ENCODE measurements at regions not wholly inside any gene's neighbourhood (a gene's known extent, or its start where the extent isn't known, plus 50 kb on each side); places are given as distances from the start of the nearest gene placed in this dataset.

DNA sequence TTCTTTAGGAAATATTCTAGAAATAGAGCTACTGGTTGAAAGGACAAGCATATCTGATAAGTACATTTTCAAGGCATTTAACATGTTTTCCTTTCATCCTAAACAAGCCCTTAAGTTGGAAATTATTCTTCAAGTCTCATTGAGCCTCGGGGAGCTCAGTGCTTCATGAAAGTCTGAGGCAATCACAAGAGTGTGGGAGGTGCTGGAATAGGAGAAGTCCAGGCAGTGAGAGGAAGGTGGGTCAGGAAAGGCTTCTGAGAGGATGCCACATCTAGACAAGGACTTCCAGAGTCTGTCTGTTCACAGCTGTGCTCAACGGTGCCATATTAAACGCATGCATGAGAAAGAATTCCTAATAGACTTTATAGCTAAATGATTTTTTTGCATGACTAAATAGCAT lies 69.8 kb downstream of the CD83 start:
- intact Hi-C loops (cut with micrococcal nuclease; ENCODE audit: unreplicated experiment): no loop called here
- CTCF ChIA-PET: interaction anchor here (0.6 kb wide), 1 partner anchor 25 kb away, joined by 3 read pairs; no protein-coding TSS in a partner anchor
- peaks cover 2% of the 10 kb centered on the region for H3K27me3 Mint-ChIP-seq (ENCODE audit: unreplicated experiment)
- TF ChIP-seq, protein P1, sequence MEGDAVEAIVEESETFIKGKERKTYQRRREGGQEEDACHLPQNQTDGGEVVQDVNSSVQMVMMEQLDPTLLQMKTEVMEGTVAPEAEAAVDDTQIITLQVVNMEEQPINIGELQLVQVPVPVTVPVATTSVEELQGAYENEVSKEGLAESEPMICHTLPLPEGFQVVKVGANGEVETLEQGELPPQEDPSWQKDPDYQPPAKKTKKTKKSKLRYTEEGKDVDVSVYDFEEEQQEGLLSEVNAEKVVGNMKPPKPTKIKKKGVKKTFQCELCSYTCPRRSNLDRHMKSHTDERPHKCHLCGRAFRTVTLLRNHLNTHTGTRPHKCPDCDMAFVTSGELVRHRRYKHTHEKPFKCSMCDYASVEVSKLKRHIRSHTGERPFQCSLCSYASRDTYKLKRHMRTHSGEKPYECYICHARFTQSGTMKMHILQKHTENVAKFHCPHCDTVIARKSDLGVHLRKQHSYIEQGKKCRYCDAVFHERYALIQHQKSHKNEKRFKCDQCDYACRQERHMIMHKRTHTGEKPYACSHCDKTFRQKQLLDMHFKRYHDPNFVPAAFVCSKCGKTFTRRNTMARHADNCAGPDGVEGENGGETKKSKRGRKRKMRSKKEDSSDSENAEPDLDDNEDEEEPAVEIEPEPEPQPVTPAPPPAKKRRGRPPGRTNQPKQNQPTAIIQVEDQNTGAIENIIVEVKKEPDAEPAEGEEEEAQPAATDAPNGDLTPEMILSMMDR (IDR thresholded peaks at IDR 0.05; ENCODE audit: unreplicated experiment): no peak
- H3K4me1 Mint-ChIP-seq (ENCODE audit: low read depth, unreplicated experiment): no peaks in the 10 kb centered on the region
- no peaks in the 10 kb centered on the region for H3K9me3 Mint-ChIP-seq (ENCODE audit: low read depth, unreplicated experiment)
- no peaks in the 10 kb centered on the region for H3K36me3 Mint-ChIP-seq (ENCODE audit: insufficient read depth, unreplicated experiment)
- no peak overlapping the region for H3K4me3 Mint-ChIP-seq (ENCODE audit: low read depth, unreplicated experiment)
- H3K27ac Mint-ChIP-seq (ENCODE audit: unreplicated experiment): no peak overlapping the region
- no peak for DNase-seq
- BruUV-seq (replicated peaks): no TSS peak

DNA sequence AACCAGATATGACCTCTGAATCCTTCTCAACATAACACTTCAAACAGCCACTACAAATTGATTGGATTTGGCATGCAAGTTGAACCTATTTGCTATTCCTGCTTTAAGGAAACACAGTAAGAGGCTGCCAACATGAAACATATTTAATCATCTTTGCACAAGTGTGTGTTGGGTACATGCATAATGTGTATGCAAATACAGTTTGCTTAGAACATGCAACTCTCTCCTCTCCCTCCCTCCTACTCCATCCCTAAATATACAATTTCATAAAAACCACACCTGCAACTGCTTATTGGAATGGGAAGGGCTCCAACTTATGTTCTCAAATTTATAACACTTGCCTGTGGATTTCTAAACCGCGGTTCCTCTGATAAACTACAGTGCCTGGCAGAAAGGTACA lies 71.5 kb downstream of the CD83 start:
- Mint-ChIP-seq H3K9me3 (ENCODE audit: low read depth, unreplicated experiment) (no peaks in the 10 kb centered on the region), H3K27ac (ENCODE audit: unreplicated experiment) (no peak overlapping the region), H3K4me1 (ENCODE audit: low read depth, unreplicated experiment) (no peaks in the 10 kb centered on the region), H3K36me3 (ENCODE audit: insufficient read depth, unreplicated experiment) (no peaks in the 10 kb centered on the region), H3K27me3 (ENCODE audit: unreplicated experiment) (peaks cover 17% of the 10 kb centered on the region), H3K4me3 (ENCODE audit: low read depth, unreplicated experiment) (no peak overlapping the region)
- no peak for DNase-seq
- BruUV-seq (replicated peaks): no TSS peak
- CTCF ChIA-PET: no interaction called here
- TF ChIP-seq, protein P1 (IDR thresholded peaks at IDR 0.05; ENCODE audit: unreplicated experiment): no peak
- intact Hi-C loops (cut with micrococcal nuclease; ENCODE audit: unreplicated experiment): no loop called here

DNA sequence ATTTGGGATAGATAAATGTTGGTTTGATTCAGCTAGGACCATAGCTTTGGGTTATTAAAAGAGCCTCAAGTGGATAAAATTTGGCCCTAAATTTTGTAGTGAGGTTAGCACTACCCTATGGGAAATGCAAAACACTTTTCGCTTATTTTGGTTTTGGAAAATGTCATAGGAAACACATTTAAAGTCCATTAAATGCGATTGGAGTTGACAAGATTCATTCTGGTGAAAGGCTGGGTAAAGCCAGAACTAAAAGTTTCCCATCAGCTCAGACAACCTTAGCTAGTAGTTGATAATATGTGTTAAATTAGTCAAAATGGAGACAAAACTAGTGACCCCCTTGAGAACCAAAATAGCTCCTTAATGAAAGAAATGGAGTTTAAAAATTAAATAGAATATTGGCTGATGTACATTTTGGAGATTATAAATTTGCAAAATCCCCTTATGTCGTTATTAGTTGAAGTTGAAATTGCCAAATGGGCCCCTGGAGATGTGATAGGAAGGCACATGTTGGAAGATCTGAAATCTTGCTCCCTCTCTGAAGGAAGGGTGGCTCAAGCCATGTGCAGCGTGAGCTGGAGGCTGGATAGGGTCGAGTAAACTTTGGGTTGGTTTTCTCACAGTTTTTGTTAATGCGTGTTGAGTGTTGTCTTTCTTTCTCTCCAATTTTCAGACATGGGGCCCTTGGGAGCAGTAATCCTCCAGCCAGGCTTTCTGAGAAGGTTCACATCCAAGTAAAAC lies 72.8 kb downstream of the CD83 start:
- no peaks in the 10 kb centered on the region for H3K36me3 Mint-ChIP-seq (ENCODE audit: insufficient read depth, unreplicated experiment)
- H3K9me3 Mint-ChIP-seq (ENCODE audit: low read depth, unreplicated experiment): no peaks in the 10 kb centered on the region
- DNase-seq: no peak
- H3K4me1 Mint-ChIP-seq (ENCODE audit: low read depth, unreplicated experiment): no peaks in the 10 kb centered on the region
- BruUV-seq (replicated peaks): no TSS peak
- peaks cover 17% of the 10 kb centered on the region for H3K27me3 Mint-ChIP-seq (ENCODE audit: unreplicated experiment)
- no peak overlapping the region for H3K4me3 Mint-ChIP-seq (ENCODE audit: low read depth, unreplicated experiment)
- intact Hi-C loops (cut with micrococcal nuclease; ENCODE audit: unreplicated experiment): no loop called here
- CTCF ChIA-PET: interaction anchor here (0.6 kb wide), 1 partner anchor 1589 kb away, joined by 3 read pairs; no protein-coding TSS in a partner anchor
- TF ChIP-seq, protein P1 (IDR thresholded peaks at IDR 0.05; ENCODE audit: unreplicated experiment): no peak
- no peak overlapping the region for H3K27ac Mint-ChIP-seq (ENCODE audit: unreplicated experiment)

DNA sequence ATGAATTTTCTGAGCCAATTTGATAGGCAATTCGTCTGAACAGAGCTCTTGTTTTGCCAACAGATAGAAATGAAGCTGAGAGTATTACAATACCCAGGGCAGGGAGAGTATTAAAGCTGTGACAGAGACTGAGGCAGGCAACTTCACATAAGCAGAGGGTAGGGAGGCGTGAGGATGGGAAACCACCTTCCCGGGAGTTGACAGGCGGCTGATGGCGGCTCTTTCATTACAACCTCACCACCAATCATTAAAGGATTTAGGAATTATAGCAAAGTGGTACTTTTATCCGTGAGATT lies 73.3 kb downstream of the CD83 start:
- BruUV-seq (replicated peaks): no TSS peak
- H3K9me3 Mint-ChIP-seq (ENCODE audit: low read depth, unreplicated experiment): no peaks in the 10 kb centered on the region
- no peaks in the 10 kb centered on the region for H3K36me3 Mint-ChIP-seq (ENCODE audit: insufficient read depth, unreplicated experiment)
- no peak overlapping the region for H3K27ac Mint-ChIP-seq (ENCODE audit: unreplicated experiment)
- H3K4me3 Mint-ChIP-seq (ENCODE audit: low read depth, unreplicated experiment): no peak overlapping the region
- no peaks in the 10 kb centered on the region for H3K4me1 Mint-ChIP-seq (ENCODE audit: low read depth, unreplicated experiment)
- no peak for DNase-seq
- intact Hi-C loops (cut with micrococcal nuclease; ENCODE audit: unreplicated experiment): no loop called here
- TF ChIP-seq, protein P1 (IDR thresholded peaks at IDR 0.05; ENCODE audit: unreplicated experiment): no peak
- H3K27me3 Mint-ChIP-seq (ENCODE audit: unreplicated experiment): peaks cover 17% of the 10 kb centered on the region
- CTCF ChIA-PET: interaction anchor here (0.6 kb wide), 1 partner anchor 1589 kb away, joined by 3 read pairs; no protein-coding TSS in a partner anchor
